ENCODE measurements at regions not wholly inside any gene's neighbourhood (a gene's known extent, or its start where the extent isn't known, plus 50 kb on each side); places are given as distances from the start of the nearest gene placed in this dataset.

GRCh38 chr1:81733480-81733879 is 67.3 kb upstream of the ADGRL2 start:
- no peak for TF ChIP-seq CTCF (IDR thresholded peaks at IDR 0.05 in 4 of 5, conservative IDR thresholded peaks at IDR 0.05 in 1 of 5)
- TF ChIP-seq POLR2A (IDR thresholded peaks at IDR 0.05): no peak
